ENCODE measurements at regions not wholly inside any gene's neighbourhood (a gene's known extent, or its start where the extent isn't known, plus 50 kb on each side); places are given as distances from the start of the nearest gene placed in this dataset.

DNA sequence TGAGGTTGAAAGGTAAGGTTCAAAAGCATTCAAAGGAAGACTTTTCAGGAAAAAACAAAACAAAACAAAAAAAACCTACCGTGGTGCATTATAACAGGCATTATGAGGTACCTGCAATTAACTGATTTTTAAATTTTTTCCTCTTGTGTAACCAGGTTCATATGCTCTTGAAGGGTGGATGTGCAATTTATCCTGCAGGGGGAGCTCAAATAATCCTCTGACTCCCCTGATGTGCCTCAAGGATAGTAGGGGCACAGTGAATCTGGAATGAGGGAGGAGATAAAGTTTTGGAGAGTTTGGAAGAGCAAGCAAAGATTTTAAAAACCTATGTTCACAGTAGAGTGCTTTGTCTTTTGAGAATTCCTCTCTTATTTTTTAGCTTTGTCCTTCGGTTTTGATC lies 1349.4 kb downstream of the CDH8 start:
- TF ChIP-seq, protein P1, sequence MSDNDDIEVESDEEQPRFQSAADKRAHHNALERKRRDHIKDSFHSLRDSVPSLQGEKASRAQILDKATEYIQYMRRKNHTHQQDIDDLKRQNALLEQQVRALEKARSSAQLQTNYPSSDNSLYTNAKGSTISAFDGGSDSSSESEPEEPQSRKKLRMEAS (IDR thresholded peaks at IDR 0.05), result no peak
- TF ChIP-seq, protein P2, sequence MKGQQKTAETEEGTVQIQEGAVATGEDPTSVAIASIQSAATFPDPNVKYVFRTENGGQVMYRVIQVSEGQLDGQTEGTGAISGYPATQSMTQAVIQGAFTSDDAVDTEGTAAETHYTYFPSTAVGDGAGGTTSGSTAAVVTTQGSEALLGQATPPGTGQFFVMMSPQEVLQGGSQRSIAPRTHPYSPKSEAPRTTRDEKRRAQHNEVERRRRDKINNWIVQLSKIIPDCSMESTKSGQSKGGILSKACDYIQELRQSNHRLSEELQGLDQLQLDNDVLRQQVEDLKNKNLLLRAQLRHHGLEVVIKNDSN (IDR thresholded peaks at IDR 0.05), result no peak
- TF ChIP-seq FOXM1 (IDR thresholded peaks at IDR 0.05; ENCODE audit: borderline replicate concordance, low read depth) (no peak), ZBTB7A (IDR thresholded peaks at IDR 0.05; ENCODE audit: low read depth) (no peak), TEAD4 (IDR thresholded peaks at IDR 0.05) (no peak), EGR1 (IDR thresholded peaks at IDR 0.05) (no peak), NFIC (IDR thresholded peaks at IDR 0.05) (no peak), RAD21 (IDR thresholded peaks at IDR 0.05; ENCODE audit: low read depth) (no peak), CEBPB (IDR thresholded peaks at IDR 0.05) (no peak), YY1 (IDR thresholded peaks at IDR 0.05; ENCODE audit: low read depth) (no peak), TAF1 (IDR thresholded peaks at IDR 0.05; ENCODE audit: low read depth) (no peak), TCF12 (IDR thresholded peaks at IDR 0.05; ENCODE audit: low read depth) (no peak), EP300 (IDR thresholded peaks at IDR 0.05; ENCODE audit: borderline replicate concordance) (no peak), CREB1 (IDR thresholded peaks at IDR 0.05; ENCODE audit: low read depth) (no peak)
- TF ChIP-seq, protein P3, sequence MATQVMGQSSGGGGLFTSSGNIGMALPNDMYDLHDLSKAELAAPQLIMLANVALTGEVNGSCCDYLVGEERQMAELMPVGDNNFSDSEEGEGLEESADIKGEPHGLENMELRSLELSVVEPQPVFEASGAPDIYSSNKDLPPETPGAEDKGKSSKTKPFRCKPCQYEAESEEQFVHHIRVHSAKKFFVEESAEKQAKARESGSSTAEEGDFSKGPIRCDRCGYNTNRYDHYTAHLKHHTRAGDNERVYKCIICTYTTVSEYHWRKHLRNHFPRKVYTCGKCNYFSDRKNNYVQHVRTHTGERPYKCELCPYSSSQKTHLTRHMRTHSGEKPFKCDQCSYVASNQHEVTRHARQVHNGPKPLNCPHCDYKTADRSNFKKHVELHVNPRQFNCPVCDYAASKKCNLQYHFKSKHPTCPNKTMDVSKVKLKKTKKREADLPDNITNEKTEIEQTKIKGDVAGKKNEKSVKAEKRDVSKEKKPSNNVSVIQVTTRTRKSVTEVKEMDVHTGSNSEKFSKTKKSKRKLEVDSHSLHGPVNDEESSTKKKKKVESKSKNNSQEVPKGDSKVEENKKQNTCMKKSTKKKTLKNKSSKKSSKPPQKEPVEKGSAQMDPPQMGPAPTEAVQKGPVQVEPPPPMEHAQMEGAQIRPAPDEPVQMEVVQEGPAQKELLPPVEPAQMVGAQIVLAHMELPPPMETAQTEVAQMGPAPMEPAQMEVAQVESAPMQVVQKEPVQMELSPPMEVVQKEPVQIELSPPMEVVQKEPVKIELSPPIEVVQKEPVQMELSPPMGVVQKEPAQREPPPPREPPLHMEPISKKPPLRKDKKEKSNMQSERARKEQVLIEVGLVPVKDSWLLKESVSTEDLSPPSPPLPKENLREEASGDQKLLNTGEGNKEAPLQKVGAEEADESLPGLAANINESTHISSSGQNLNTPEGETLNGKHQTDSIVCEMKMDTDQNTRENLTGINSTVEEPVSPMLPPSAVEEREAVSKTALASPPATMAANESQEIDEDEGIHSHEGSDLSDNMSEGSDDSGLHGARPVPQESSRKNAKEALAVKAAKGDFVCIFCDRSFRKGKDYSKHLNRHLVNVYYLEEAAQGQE (IDR thresholded peaks at IDR 0.05; ENCODE audit: low read depth), result no peak

DNA sequence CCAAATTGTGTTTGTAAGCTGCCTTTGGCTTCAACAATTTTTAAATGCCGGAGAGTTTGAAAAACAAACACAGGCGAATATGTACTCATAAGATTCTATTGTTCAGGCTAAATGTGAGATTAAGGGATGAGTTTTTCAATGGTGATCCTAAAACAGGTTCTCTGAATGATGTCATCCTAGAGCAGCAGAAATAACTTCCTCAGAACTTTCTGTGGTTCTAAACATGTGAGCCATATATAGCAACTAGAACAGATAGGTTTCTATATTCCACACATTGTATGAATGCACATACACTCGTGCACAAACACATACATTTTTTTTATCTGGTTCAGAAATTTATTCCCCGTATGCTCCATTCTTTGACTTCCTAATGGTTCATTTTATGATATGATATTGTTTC lies 1352.2 kb downstream of the CDH8 start:
- TF ChIP-seq ZBTB7A (IDR thresholded peaks at IDR 0.05; ENCODE audit: low read depth), result no peak
- TF ChIP-seq TAF1 (IDR thresholded peaks at IDR 0.05; ENCODE audit: low read depth), result no peak
- no peak for TF ChIP-seq NFIC (IDR thresholded peaks at IDR 0.05)
- TF ChIP-seq EGR1 (IDR thresholded peaks at IDR 0.05), result no peak
- TF ChIP-seq, protein P1 (IDR thresholded peaks at IDR 0.05), result no peak
- no peak for TF ChIP-seq EP300 (IDR thresholded peaks at IDR 0.05; ENCODE audit: borderline replicate concordance)
- no peak for TF ChIP-seq FOXM1 (IDR thresholded peaks at IDR 0.05; ENCODE audit: borderline replicate concordance, low read depth)
- no peak for TF ChIP-seq CEBPB (IDR thresholded peaks at IDR 0.05)
- TF ChIP-seq RAD21 (IDR thresholded peaks at IDR 0.05; ENCODE audit: low read depth), result no peak
- no peak for TF ChIP-seq TCF12 (IDR thresholded peaks at IDR 0.05; ENCODE audit: low read depth)
- TF ChIP-seq, protein P3 (IDR thresholded peaks at IDR 0.05; ENCODE audit: low read depth), result no peak
- no peak for TF ChIP-seq TEAD4 (IDR thresholded peaks at IDR 0.05)

DNA sequence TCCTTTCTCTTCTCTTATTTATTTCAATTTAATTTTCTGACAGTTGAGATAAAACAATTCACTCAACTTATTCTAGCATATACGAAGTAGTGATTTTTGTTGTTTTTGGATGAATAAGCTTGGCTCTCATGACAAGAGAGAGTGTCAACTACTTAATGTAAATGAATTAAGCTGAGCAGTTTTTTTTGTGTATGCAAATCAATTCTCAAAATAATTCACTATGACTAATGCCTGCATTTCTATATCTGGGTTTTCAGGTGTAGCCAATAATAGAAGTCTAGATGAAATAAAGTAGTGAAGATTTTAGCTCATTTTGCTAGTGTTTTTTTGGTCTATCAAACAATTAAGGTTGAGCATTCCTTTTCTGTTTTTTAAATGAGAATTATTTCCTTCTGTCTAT lies 1354.0 kb downstream of the CDH8 start:
- TF ChIP-seq TCF12 (IDR thresholded peaks at IDR 0.05; ENCODE audit: low read depth) (no peak), FOXM1 (IDR thresholded peaks at IDR 0.05; ENCODE audit: borderline replicate concordance, low read depth) (no peak), CEBPB (IDR thresholded peaks at IDR 0.05) (no peak), CREB1 (IDR thresholded peaks at IDR 0.05; ENCODE audit: low read depth) (no peak), EGR1 (IDR thresholded peaks at IDR 0.05) (no peak), NFIC (IDR thresholded peaks at IDR 0.05) (no peak)
- TF ChIP-seq, protein P2 (IDR thresholded peaks at IDR 0.05), result no peak
- TF ChIP-seq, protein P3 (IDR thresholded peaks at IDR 0.05; ENCODE audit: low read depth), result no peak

DNA sequence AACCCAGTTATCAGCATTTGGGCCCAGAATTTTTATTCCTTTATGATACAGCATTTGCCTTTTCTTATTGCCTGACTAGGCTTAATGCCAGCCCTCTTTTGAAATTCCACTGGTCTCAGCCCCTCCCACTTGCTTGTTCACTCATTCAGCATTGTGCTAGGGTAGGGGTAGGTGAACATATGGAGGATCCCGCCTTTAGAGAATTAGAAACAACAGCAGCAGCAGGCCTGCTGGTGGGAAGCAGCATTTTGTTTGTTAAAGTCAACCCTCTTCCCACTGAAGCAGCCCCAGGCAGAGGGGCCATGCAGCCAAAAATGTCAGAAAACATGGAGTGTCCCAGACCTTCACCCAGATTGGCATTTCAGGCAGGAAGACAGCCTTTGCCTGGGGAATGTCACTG lies 1355.2 kb downstream of the CDH8 start:
- TF ChIP-seq EP300 (IDR thresholded peaks at IDR 0.05; ENCODE audit: borderline replicate concordance), result no peak
- TF ChIP-seq, protein P3 (IDR thresholded peaks at IDR 0.05; ENCODE audit: low read depth), result no peak
